Ascending aorta (tissue), 2 donors: ENCODE measurements at regions not wholly inside any gene's neighbourhood (a gene's known extent, or its start where the extent isn't known, plus 50 kb on each side); places are given as distances from the start of the nearest gene placed in this dataset.

Experiments used
- DNase-seq, 2 donors: peaks; one replicate each; pipeline ENCODE4 v3.0.0-alpha.2; 2019; ENCODE audit warnings: low spot score in 2 of 2
- H3K27ac ChIP-seq, 2 donors: fragments of 200-600 bp; sonication (generic); one replicate each; pipeline ENCODE4 v1.5.1; 2016 to 2017; ENCODE audit warnings: mild to moderate bottlenecking in 1 of 2
- H3K27me3 ChIP-seq: fragments of 200-600 bp; sonication (generic); one replicate; pipeline ENCODE4 v1.5.1; 2017
- H3K36me3 ChIP-seq, 2 donors: fragments of 200-600 bp; sonication (generic); one replicate each; pipeline ENCODE4 v1.5.1; 2016
- H3K4me1 ChIP-seq, 2 donors: fragments of 200-600 bp; sonication (generic); one replicate each; pipeline ENCODE4 v1.5.1; 2016 to 2017; ENCODE audit warnings: mild to moderate bottlenecking in 1 of 2
- H3K4me3 ChIP-seq, 2 donors: fragments of 200-600 bp; sonication (generic); one replicate each; pipeline ENCODE4 v1.5.1; 2016 to 2017; ENCODE audit warnings: mild to moderate bottlenecking in 1 of 2
- H3K9me3 ChIP-seq, 2 donors: fragments of 200-600 bp; sonication (generic); one replicate each; pipeline ENCODE4 v1.5.1; 2016
- intact Hi-C: fragments of 100-400 bp; cut with DNase I; formaldehyde crosslinking; loops from one replicate; pipeline ENCODE4 v1.15.1; 2023
- TF ChIP-seq, protein P1 (sequence below), 3 experiments: fragments of 200-600 bp in 2 of 3; fragments of 450-650 bp in 1 of 3; sonication (generic) in 2 of 3; IDR thresholded peaks; one replicate each; pipeline ENCODE4 v1.5.1; 2016 to 2019; ENCODE audit warnings: antibody characterized with exemption in 3 of 3, mild to moderate bottlenecking in 1 of 3, moderate library complexity in 1 of 3

GRCh38 chr14:89540830-89541470, 123.9 kb upstream of the FOXN3 start:
- no peaks in the 10 kb centered on the region for H3K27me3 ChIP-seq
- H3K4me3 ChIP-seq: no peak overlapping the region
- TF ChIP-seq, protein P1, sequence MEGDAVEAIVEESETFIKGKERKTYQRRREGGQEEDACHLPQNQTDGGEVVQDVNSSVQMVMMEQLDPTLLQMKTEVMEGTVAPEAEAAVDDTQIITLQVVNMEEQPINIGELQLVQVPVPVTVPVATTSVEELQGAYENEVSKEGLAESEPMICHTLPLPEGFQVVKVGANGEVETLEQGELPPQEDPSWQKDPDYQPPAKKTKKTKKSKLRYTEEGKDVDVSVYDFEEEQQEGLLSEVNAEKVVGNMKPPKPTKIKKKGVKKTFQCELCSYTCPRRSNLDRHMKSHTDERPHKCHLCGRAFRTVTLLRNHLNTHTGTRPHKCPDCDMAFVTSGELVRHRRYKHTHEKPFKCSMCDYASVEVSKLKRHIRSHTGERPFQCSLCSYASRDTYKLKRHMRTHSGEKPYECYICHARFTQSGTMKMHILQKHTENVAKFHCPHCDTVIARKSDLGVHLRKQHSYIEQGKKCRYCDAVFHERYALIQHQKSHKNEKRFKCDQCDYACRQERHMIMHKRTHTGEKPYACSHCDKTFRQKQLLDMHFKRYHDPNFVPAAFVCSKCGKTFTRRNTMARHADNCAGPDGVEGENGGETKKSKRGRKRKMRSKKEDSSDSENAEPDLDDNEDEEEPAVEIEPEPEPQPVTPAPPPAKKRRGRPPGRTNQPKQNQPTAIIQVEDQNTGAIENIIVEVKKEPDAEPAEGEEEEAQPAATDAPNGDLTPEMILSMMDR (IDR thresholded peaks at IDR 0.05): no peak
- intact Hi-C loops: loop anchor here (5.0 kb wide), 1 partner anchor 44 kb away; no protein-coding TSS in a partner anchor
- no peak overlapping the region for H3K27ac ChIP-seq
- no peaks in the 10 kb centered on the region for H3K36me3 ChIP-seq
- no peak for DNase-seq
- peaks cover 0 to 2% of the 10 kb centered on the region in 2 donors for H3K4me1 ChIP-seq
- H3K9me3 ChIP-seq: no peaks in the 10 kb centered on the region

GRCh38 chr14:89540009-89540829, 123.2 kb upstream of the FOXN3 start:
- intact Hi-C loops: loop anchor here (5.0 kb wide), 1 partner anchor 43 kb away; no protein-coding TSS in a partner anchor
- TF ChIP-seq, protein P1 (IDR thresholded peaks at IDR 0.05): no peak

DNA sequence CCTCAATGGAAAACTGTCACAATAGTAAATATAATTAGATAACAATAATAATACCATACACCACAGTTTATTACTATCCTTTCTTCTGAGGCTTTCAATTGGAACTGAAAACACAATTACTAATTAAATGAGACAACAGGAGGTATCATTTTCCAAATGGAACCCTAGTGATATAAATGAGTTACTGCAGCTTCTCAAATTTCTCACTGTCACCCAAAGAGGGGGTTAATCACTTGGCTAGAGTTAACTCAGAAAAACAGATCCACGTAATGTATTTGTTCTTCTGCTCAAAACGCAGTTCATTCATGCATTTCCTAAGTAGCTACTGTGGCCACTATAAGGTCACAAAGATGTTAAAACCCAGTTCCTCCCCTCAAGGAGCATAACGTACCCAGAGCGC, 120.9 kb upstream of the FOXN3 start:
- H3K4me1 ChIP-seq: peaks cover 0 to 6% of the 10 kb centered on the region in 2 donors
- intact Hi-C loops: no loop called here
- no peaks in the 10 kb centered on the region for H3K36me3 ChIP-seq
- H3K27ac ChIP-seq: no peak overlapping the region
- no peak overlapping the region for H3K4me3 ChIP-seq
- TF ChIP-seq, protein P1 (IDR thresholded peaks at IDR 0.05): no peak
- no peaks in the 10 kb centered on the region for H3K9me3 ChIP-seq
- DNase-seq: no peak
- H3K27me3 ChIP-seq: no peaks in the 10 kb centered on the region

More at GRCh38 chr14:89540009-89540829, 123.2 kb upstream of the FOXN3 start:
- no peaks in the 10 kb centered on the region for H3K9me3 ChIP-seq
- H3K27me3 ChIP-seq: no peaks in the 10 kb centered on the region
- peaks cover 0 to 2% of the 10 kb centered on the region in 2 donors for H3K4me1 ChIP-seq
- no peaks in the 10 kb centered on the region for H3K36me3 ChIP-seq
- DNase-seq: no peak
- no peak overlapping the region for H3K27ac ChIP-seq
- no peak overlapping the region for H3K4me3 ChIP-seq

DNA sequence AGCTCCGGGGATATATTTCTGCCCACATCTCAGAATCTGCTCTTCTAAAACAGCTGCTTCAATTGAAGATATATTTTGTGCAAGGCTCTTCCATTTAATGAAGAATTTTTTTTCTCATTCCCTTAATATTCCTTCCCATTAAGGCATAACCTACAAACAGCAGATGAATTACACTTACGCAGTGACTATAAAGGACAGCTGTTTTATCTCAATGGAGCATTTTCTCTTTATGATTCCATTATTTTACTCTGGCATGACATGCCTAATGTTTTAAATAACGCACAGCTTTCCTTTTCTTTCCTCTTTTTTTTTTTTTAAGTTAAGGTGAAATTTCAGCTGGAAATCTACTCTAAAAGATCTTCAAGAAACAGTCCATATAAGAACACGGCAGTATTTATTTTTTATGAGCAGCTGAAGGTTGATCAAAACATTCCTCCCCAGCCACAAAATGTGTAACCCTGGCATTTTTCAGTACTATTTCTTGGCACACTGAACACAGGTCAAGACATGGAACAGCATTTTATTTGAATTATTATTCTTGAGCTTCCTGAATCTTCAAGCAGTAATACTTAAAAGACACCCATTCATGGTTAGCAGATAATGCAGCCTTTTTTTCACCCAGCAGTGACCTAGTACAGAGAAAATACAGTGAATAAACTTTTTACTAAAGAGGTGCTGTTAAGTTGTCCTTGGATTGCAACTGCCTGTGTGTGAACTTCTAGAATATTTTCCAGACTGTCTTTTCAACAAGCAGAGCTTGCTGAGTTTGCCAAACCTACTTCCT, 118.1 kb upstream of the FOXN3 start:
- no peaks in the 10 kb centered on the region for H3K9me3 ChIP-seq
- peaks cover 0 to 6% of the 10 kb centered on the region in 2 donors for H3K4me1 ChIP-seq
- DNase-seq: no peak
- no peaks in the 10 kb centered on the region for H3K36me3 ChIP-seq
- intact Hi-C loops: no loop called here
- no peak overlapping the region for H3K27ac ChIP-seq
- no peak overlapping the region for H3K4me3 ChIP-seq
- H3K27me3 ChIP-seq: no peaks in the 10 kb centered on the region
- TF ChIP-seq, protein P1 (IDR thresholded peaks at IDR 0.05): no peak

DNA sequence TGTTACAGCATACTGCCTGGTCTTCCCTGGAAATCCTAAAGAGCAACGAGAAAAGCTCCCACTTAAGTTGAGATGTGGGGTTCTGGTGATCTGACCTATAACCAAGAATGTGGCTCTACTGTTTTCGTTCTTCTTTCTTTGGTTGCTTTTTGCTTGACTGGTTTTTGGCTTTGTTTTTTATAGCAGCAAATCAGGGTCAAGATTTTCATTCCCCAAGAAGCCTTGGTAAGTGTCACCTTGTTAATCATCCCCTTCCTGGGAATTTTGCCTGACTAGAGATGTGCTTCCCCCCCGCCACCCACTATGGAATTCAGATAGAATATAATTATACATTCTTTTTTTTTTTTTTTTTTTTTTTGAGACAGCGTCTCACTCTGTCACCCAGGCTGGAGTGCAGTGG, 116.7 kb upstream of the FOXN3 start:
- H3K9me3 ChIP-seq: no peaks in the 10 kb centered on the region
- H3K27me3 ChIP-seq: no peaks in the 10 kb centered on the region
- no peaks in the 10 kb centered on the region for H3K36me3 ChIP-seq
- H3K27ac ChIP-seq: no peak overlapping the region
- H3K4me1 ChIP-seq: peaks cover 0 to 6% of the 10 kb centered on the region in 2 donors
- TF ChIP-seq, protein P1 (IDR thresholded peaks at IDR 0.05): no peak
- H3K4me3 ChIP-seq: no peak overlapping the region
- intact Hi-C loops: no loop called here
- peak in 1 of 2 donors; percentile 19 for DNase-seq
